Cardiac muscle cell (in vitro differentiated cells and primary cell): ENCODE measurements at regions not wholly inside any gene's neighbourhood (a gene's known extent, or its start where the extent isn't known, plus 50 kb on each side); places are given as distances from the start of the nearest gene placed in this dataset.
A peak's percentile ranks its signal among the peaks of the same experiment; 100 is the strongest.

Source experiments
- DNase-seq, 2 donors: peaks; one replicate each; pipeline versions ENCODE4 v3.0.0 to v3.0.0-alpha.2; 2010 to 2017; ENCODE audit warnings: low read depth in 1 of 2, low spot score in 1 of 2
- H3K27ac ChIP-seq: fragments of 200-600 bp; sonication (generic); 2 replicates; pipeline ENCODE4 v1.5.1; 2016
- H3K27me3 ChIP-seq: fragments of 200-600 bp; sonication (generic); 2 replicates; pipeline ENCODE4 v1.6.0; 2016; ENCODE audit warnings: control low read depth
- H3K36me3 ChIP-seq: fragments of 200-600 bp; sonication (generic); 2 replicates; pipeline ENCODE4 v1.5.1; 2016; ENCODE audit warnings: control low read depth
- H3K4me1 ChIP-seq: fragments of 200-600 bp; sonication (generic); 2 replicates; pipeline ENCODE4 v1.8.1; 2017; ENCODE audit warnings: low read depth, mild to moderate bottlenecking, mixed run types
- H3K4me3 ChIP-seq: fragments of 200-600 bp; sonication (generic); 2 replicates; pipeline ENCODE4 v1.5.1; 2016; ENCODE audit warnings: mild to moderate bottlenecking
- H3K9me3 ChIP-seq: fragments of 200-600 bp; sonication (generic); 2 replicates; pipeline ENCODE4 v1.5.1; 2017; ENCODE audit warnings: low read depth, mild to moderate bottlenecking, control low read depth
- CTCF ChIP-seq: IDR thresholded peaks from 2 replicates; pipeline ENCODE4 v1.5.1; 2012; ENCODE audit warnings: low read depth, mild to moderate bottlenecking, low read length

GRCh38 chr7:24372961-24373955, 89.3 kb downstream of the NPY start:
- TF ChIP-seq CTCF: no peak
- Histone ChIP-seq H3K27ac (no peak overlapping the region), H3K9me3 (no peaks in the 10 kb centered on the region), H3K4me3 (no peak overlapping the region), H3K36me3 (no peaks in the 10 kb centered on the region), H3K27me3 (peaks cover 5% of the 10 kb centered on the region), H3K4me1 (peaks cover 4% of the 10 kb centered on the region)
- DNase-seq: no peak

- no peak for TF ChIP-seq CTCF
- Histone ChIP-seq H3K4me1 (peaks cover 4% of the 10 kb centered on the region), H3K27ac (no peak overlapping the region), H3K9me3 (no peaks in the 10 kb centered on the region), H3K27me3 (peaks cover 5% of the 10 kb centered on the region), H3K36me3 (no peaks in the 10 kb centered on the region), H3K4me3 (no peak overlapping the region)
- DNase-seq: peak in 1 of 2 donors; percentile 53
Measured at GRCh38 chr7:24378871-24379616, 95.1 kb downstream of the NPY start.

- H3K27me3 ChIP-seq: no peaks in the 10 kb centered on the region
- H3K36me3 ChIP-seq: no peaks in the 10 kb centered on the region
- peaks cover 12% of the 10 kb centered on the region for H3K4me1 ChIP-seq
- no peaks in the 10 kb centered on the region for H3K9me3 ChIP-seq
- peak; percentile 47 for TF ChIP-seq CTCF
- H3K27ac ChIP-seq: no peak overlapping the region
- peak; percentile 30 to 46 for DNase-seq
- H3K4me3 ChIP-seq: no peak overlapping the region
Measured at GRCh38 chr7:24381894-24382505, 98.0 kb downstream of the NPY start.

DNA sequence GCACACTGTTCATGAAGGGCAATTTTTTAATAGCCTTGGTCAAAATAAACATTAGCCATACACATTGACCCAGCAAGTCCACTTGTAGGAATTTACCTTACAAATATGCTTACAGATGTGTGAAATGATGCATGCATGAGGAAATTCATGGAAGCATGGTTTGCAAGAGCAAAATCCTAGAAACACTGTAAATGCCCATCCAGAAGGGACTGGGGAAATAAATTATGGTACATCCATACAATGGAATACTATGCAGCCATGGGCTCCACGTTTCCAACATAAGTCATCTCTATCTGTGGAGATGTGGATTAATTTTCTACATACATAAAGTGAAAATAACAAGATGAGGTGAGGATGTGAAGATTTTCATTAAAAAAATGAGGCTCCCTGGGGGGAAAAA, 99.1 kb downstream of the NPY start:
- TF ChIP-seq CTCF: no peak

GRCh38 chr7:24384362-24385030, 100.5 kb downstream of the NPY start:
- Histone ChIP-seq H3K9me3 (no peaks in the 10 kb centered on the region), H3K27ac (no peak overlapping the region), H3K27me3 (no peaks in the 10 kb centered on the region), H3K4me3 (no peak overlapping the region), H3K36me3 (no peaks in the 10 kb centered on the region), H3K4me1 (peaks cover 7% of the 10 kb centered on the region)
- no peak for DNase-seq
- TF ChIP-seq CTCF: no peak

More for the DNA sequence above, 99.1 kb downstream of the NPY start:
- Histone ChIP-seq H3K27me3 (no peaks in the 10 kb centered on the region), H3K4me3 (no peak overlapping the region), H3K27ac (no peak overlapping the region), H3K4me1 (peaks cover 7% of the 10 kb centered on the region), H3K36me3 (no peaks in the 10 kb centered on the region), H3K9me3 (no peaks in the 10 kb centered on the region)
- DNase-seq: no peak
